ENCODE measurements at regions not wholly inside any gene's neighbourhood (a gene's known extent, or its start where the extent isn't known, plus 50 kb on each side); places are given as distances from the start of the nearest gene placed in this dataset.

GRCh38 chr10:4448030-4448429 lies 378.0 kb upstream of the AKR1E2 start:
- Mint-ChIP-seq H3K4me1 (ENCODE audit: low read depth, unreplicated experiment) (no peaks in the 10 kb centered on the region), H3K9me3 (ENCODE audit: unreplicated experiment) (peaks cover 2% of the 10 kb centered on the region), H3K27me3 (ENCODE audit: low read depth, unreplicated experiment) (no peaks in the 10 kb centered on the region), H3K36me3 (ENCODE audit: low read depth, unreplicated experiment) (no peaks in the 10 kb centered on the region), H3K4me3 (ENCODE audit: unreplicated experiment) (no peak overlapping the region), H3K27ac (ENCODE audit: unreplicated experiment) (no peak overlapping the region)
- no peak for FAIRE-seq
- Histone ChIP-seq H3K36me3 (ENCODE audit: insufficient read depth, low read length) (no peaks in the 10 kb centered on the region), H3K4me3 (ENCODE audit: insufficient read depth, low read depth, low read length) (no peak overlapping the region), H3K9ac (ENCODE audit: low read length) (no peak overlapping the region), H3K27ac (ENCODE audit: low read depth, low read length) (no peak overlapping the region), H4K20me1 (ENCODE audit: insufficient read depth, low read length) (no peaks in the 10 kb centered on the region), H3K9me3 (ENCODE audit: insufficient read depth, low read depth, low read length) (no peaks in the 10 kb centered on the region), H3K4me2 (ENCODE audit: low read length) (no peak overlapping the region), H2AFZ (ENCODE audit: low read depth, low read length) (peak overlapping the region; percentile 31), H3K27me3 (ENCODE audit: insufficient read depth, low read length) (no peaks in the 10 kb centered on the region), H3K4me1 (ENCODE audit: insufficient read depth, low read length) (no peaks in the 10 kb centered on the region), H3K79me2 (ENCODE audit: insufficient read depth, low read length) (no peaks in the 10 kb centered on the region)
- no peak for DNase-seq (ENCODE audit: low read depth)
- no peak for TF ChIP-seq EZH2 (IDR thresholded peaks at IDR 0.05; ENCODE audit: insufficient read depth, low read length)
- TF ChIP-seq CTCF (IDR thresholded peaks at IDR 0.05; ENCODE audit: insufficient read depth, low read depth, low read length): no peak

DNA sequence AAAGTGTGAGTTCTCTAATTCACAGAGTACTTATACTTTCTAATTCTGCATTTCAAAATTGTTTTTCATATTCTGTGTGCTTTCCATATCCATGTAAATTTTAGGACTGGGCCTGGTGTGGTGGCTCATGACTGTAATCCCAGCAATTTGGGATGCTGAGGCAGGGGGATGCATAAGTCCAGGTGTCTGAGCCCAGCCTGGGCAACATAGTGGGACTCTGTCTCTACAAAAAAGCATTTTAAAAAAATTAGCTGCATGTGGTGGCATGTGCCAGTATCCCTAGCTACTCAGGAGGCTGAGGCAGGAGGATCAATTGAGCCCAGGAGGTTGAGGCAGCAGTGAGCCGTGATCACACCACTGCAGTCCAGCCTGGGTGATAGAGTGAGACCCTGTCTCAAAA lies 382.6 kb upstream of the AKR1E2 start:
- H3K27me3 ChIP-seq (ENCODE audit: insufficient read depth, low read length): no peaks in the 10 kb centered on the region
- TF ChIP-seq CTCF (IDR thresholded peaks at IDR 0.05; ENCODE audit: insufficient read depth, low read depth, low read length) (no peak), EZH2 (IDR thresholded peaks at IDR 0.05; ENCODE audit: insufficient read depth, low read length) (no peak)
- H3K27me3 Mint-ChIP-seq (ENCODE audit: low read depth, unreplicated experiment): no peaks in the 10 kb centered on the region
- no peak overlapping the region for H3K27ac Mint-ChIP-seq (ENCODE audit: unreplicated experiment)
- H3K4me3 Mint-ChIP-seq (ENCODE audit: unreplicated experiment): no peak overlapping the region
- no peak overlapping the region for H3K4me3 ChIP-seq (ENCODE audit: insufficient read depth, low read depth, low read length)
- H3K4me1 Mint-ChIP-seq (ENCODE audit: low read depth, unreplicated experiment): no peaks in the 10 kb centered on the region
- H3K9me3 ChIP-seq (ENCODE audit: insufficient read depth, low read depth, low read length): no peaks in the 10 kb centered on the region
- H3K36me3 ChIP-seq (ENCODE audit: insufficient read depth, low read length): no peaks in the 10 kb centered on the region
- H3K9me3 Mint-ChIP-seq (ENCODE audit: unreplicated experiment): peaks cover 2% of the 10 kb centered on the region
- FAIRE-seq (no peak), DNase-seq (ENCODE audit: low read depth) (no peak)
- no peak overlapping the region for H3K4me2 ChIP-seq (ENCODE audit: low read length)
- H3K9ac ChIP-seq (ENCODE audit: low read length): no peak overlapping the region
- H3K79me2 ChIP-seq (ENCODE audit: insufficient read depth, low read length): no peaks in the 10 kb centered on the region
- H3K27ac ChIP-seq (ENCODE audit: low read depth, low read length): no peak overlapping the region
- H3K4me1 ChIP-seq (ENCODE audit: insufficient read depth, low read length): no peaks in the 10 kb centered on the region
- H3K36me3 Mint-ChIP-seq (ENCODE audit: low read depth, unreplicated experiment): no peaks in the 10 kb centered on the region
- no peaks in the 10 kb centered on the region for H4K20me1 ChIP-seq (ENCODE audit: insufficient read depth, low read length)
- no peak overlapping the region for H2AFZ ChIP-seq (ENCODE audit: low read depth, low read length)

GRCh38 chr10:4442296-4442695 lies 383.7 kb upstream of the AKR1E2 start:
- H3K4me1 ChIP-seq (ENCODE audit: insufficient read depth, low read length): no peaks in the 10 kb centered on the region
- H3K4me1 Mint-ChIP-seq (ENCODE audit: low read depth, unreplicated experiment): no peaks in the 10 kb centered on the region
- no peaks in the 10 kb centered on the region for H3K36me3 ChIP-seq (ENCODE audit: insufficient read depth, low read length)
- H3K27ac Mint-ChIP-seq (ENCODE audit: unreplicated experiment): no peak overlapping the region
- no peak overlapping the region for H3K4me3 ChIP-seq (ENCODE audit: insufficient read depth, low read depth, low read length)
- no peak overlapping the region for H3K4me3 Mint-ChIP-seq (ENCODE audit: unreplicated experiment)
- H3K79me2 ChIP-seq (ENCODE audit: insufficient read depth, low read length): no peaks in the 10 kb centered on the region
- DNase-seq (ENCODE audit: low read depth): no peak
- no peaks in the 10 kb centered on the region for H4K20me1 ChIP-seq (ENCODE audit: insufficient read depth, low read length)
- H3K27me3 Mint-ChIP-seq (ENCODE audit: low read depth, unreplicated experiment): no peaks in the 10 kb centered on the region
- H3K9ac ChIP-seq (ENCODE audit: low read length): no peak overlapping the region
- no peak overlapping the region for H2AFZ ChIP-seq (ENCODE audit: low read depth, low read length)
- no peak for FAIRE-seq
- H3K27ac ChIP-seq (ENCODE audit: low read depth, low read length): no peak overlapping the region
- H3K9me3 Mint-ChIP-seq (ENCODE audit: unreplicated experiment): peaks cover 2% of the 10 kb centered on the region
- no peaks in the 10 kb centered on the region for H3K36me3 Mint-ChIP-seq (ENCODE audit: low read depth, unreplicated experiment)
- TF ChIP-seq CTCF (IDR thresholded peaks at IDR 0.05; ENCODE audit: insufficient read depth, low read depth, low read length) (no peak), EZH2 (IDR thresholded peaks at IDR 0.05; ENCODE audit: insufficient read depth, low read length) (no peak)
- H3K27me3 ChIP-seq (ENCODE audit: insufficient read depth, low read length): no peaks in the 10 kb centered on the region
- no peaks in the 10 kb centered on the region for H3K9me3 ChIP-seq (ENCODE audit: insufficient read depth, low read depth, low read length)
- no peak overlapping the region for H3K4me2 ChIP-seq (ENCODE audit: low read length)
